NOMO-1 treated with DMSO at 0.1 percent for 48 hours (cell line): ENCODE measurements at regions not wholly inside any gene's neighbourhood (a gene's known extent, or its start where the extent isn't known, plus 50 kb on each side); places are given as distances from the start of the nearest gene placed in this dataset.
A peak's percentile ranks its signal among the peaks of the same experiment; 100 is the strongest.
"Not testable (repeated sequence)": the region's sequence is repeated elsewhere in the genome, so short reads cannot be mapped to it uniquely, and the experiment has no call there.

ENCODE experiments used
- DNase-seq: peaks from one replicate; lab custom pipeline; 2025; ENCODE audit not compliant: unreplicated experiment; lab: John Stamatoyannopoulos, UW

GRCh38 chr7:35970458-35970857 lies 169.6 kb downstream of the SEPTIN7 start:
- DNase-seq: no peak

GRCh38 chr7:35971133-35971891 lies 170.5 kb downstream of the SEPTIN7 start:
- no peak for DNase-seq

- peak; percentile 72 for DNase-seq
Measured at GRCh38 chr7:35975851-35976454, 175.1 kb downstream of the SEPTIN7 start.

- DNase-seq: not testable (repeated sequence)
Measured at GRCh38 chr7:35978816-35979640, 174.0 kb upstream of the EEPD1 start.

GRCh38 chr7:35982600-35982999 lies 170.5 kb upstream of the EEPD1 start:
- no peak for DNase-seq

GRCh38 chr7:35983626-35984025 lies 169.4 kb upstream of the EEPD1 start:
- DNase-seq: no peak

- peak; percentile 56 for DNase-seq
Measured at GRCh38 chr7:35985126-35985754, 167.8 kb upstream of the EEPD1 start.

GRCh38 chr7:35987016-35987415 lies 166.0 kb upstream of the EEPD1 start:
- DNase-seq: no peak

- no peak for DNase-seq
Measured at GRCh38 chr7:35988105-35988504, 164.9 kb upstream of the EEPD1 start.

- DNase-seq: no peak
Measured at GRCh38 chr7:35988818-35989217, 164.2 kb upstream of the EEPD1 start.

- no peak for DNase-seq
Measured at GRCh38 chr7:35991511-35992232, 161.4 kb upstream of the EEPD1 start.

- no peak for DNase-seq
Measured at GRCh38 chr7:35992436-35992835, 160.6 kb upstream of the EEPD1 start.

GRCh38 chr7:35993113-35993512 lies 159.9 kb upstream of the EEPD1 start:
- DNase-seq: no peak

GRCh38 chr7:35993676-35994606 lies 159.1 kb upstream of the EEPD1 start:
- no peak for DNase-seq

- no peak for DNase-seq
Measured at GRCh38 chr7:35995334-35995733, 157.7 kb upstream of the EEPD1 start.

GRCh38 chr7:35998481-35998880 lies 154.6 kb upstream of the EEPD1 start:
- DNase-seq: no peak

- DNase-seq: no peak
Measured at GRCh38 chr7:36001546-36001945, 151.5 kb upstream of the EEPD1 start.

- DNase-seq: no peak
Measured at GRCh38 chr7:36002900-36003299, 150.2 kb upstream of the EEPD1 start.

- DNase-seq: no peak
Measured at GRCh38 chr7:36003343-36003742, 149.7 kb upstream of the EEPD1 start.

GRCh38 chr7:36005293-36005692 lies 147.8 kb upstream of the EEPD1 start:
- DNase-seq: no peak
